ENCODE measurements at regions not wholly inside any gene's neighbourhood (a gene's known extent, or its start where the extent isn't known, plus 50 kb on each side); places are given as distances from the start of the nearest gene placed in this dataset.
"Not testable (repeated sequence)": the region's sequence is repeated elsewhere in the genome, so short reads cannot be mapped to it uniquely, and the experiment has no call there.

- H3K4me3 Mint-ChIP-seq: no peak overlapping the region
- no peak for DNase-seq
- no peaks in the 10 kb centered on the region for H3K4me1 Mint-ChIP-seq (ENCODE audit: low read depth)
- H3K27ac Mint-ChIP-seq: no peak overlapping the region
- peaks cover 2% of the 10 kb centered on the region for H3K9me3 Mint-ChIP-seq
- no peaks in the 10 kb centered on the region for H3K36me3 Mint-ChIP-seq (ENCODE audit: low read depth)
- peaks cover 43% of the 10 kb centered on the region for H3K27me3 Mint-ChIP-seq
These were observed 292.8 kb downstream of the LNPK start for GRCh38 chr2:175709248-175709647.

DNA sequence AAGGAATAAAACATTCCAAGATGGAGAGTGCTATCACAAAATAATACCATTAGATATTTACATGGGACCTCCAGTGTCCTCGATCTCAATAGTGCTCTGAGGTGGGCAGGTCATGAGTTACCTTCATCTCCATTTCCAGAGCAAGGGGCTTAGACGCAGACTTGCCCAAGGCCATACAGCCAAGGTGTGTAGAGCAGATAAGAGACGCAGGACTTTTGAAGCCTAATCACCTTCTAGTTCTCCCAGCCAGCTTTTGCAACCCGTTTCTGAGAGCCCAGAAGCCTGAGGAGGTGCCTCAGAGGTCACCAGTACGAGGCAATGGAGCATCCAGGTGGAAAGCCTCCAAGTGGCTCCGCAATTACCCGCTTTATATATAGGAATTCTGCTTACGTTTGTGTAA, 294.7 kb downstream of the LNPK start:
- Mint-ChIP-seq H3K9me3 (no peaks in the 10 kb centered on the region), H3K4me1 (ENCODE audit: low read depth) (no peaks in the 10 kb centered on the region), H3K27ac (no peak overlapping the region), H3K27me3 (peaks cover 40% of the 10 kb centered on the region), H3K36me3 (ENCODE audit: low read depth) (no peaks in the 10 kb centered on the region), H3K4me3 (no peak overlapping the region)
- DNase-seq: no peak

- H3K4me1 Mint-ChIP-seq (ENCODE audit: low read depth); H3K4me3 Mint-ChIP-seq; H3K9me3 Mint-ChIP-seq; H3K27ac Mint-ChIP-seq; DNase-seq; H3K36me3 Mint-ChIP-seq (ENCODE audit: low read depth): not testable (repeated sequence)
- peaks cover 23% of the 10 kb centered on the region for H3K27me3 Mint-ChIP-seq
These were observed 297.5 kb downstream of the LNPK start for GRCh38 chr2:175704568-175704967.

DNA sequence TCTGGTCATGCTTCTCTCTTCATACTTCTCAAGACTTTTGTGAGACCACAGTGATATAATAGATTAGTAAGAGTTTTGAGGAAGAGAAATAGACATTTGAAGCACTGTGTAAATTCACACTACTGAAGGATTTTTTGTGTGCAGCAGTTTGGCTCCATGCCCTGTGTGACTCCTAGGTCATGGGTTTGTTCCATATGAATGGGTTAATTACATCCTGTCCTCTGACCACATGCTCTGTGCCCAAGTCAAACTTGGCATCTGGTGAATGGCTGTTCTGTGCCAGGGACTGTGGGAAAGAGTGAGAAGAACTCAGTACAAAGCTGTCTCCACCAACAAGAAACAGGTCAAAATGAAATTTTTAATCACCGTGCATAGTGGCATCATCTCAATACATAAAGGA, 304.0 kb downstream of the LNPK start:
- Mint-ChIP-seq H3K36me3 (ENCODE audit: low read depth) (no peaks in the 10 kb centered on the region), H3K9me3 (no peaks in the 10 kb centered on the region), H3K4me1 (ENCODE audit: low read depth) (no peaks in the 10 kb centered on the region), H3K27ac (no peak overlapping the region), H3K4me3 (no peak overlapping the region), H3K27me3 (peaks cover 30% of the 10 kb centered on the region)
- DNase-seq: no peak

- H3K27me3 Mint-ChIP-seq: peaks cover 34% of the 10 kb centered on the region
- H3K4me1 Mint-ChIP-seq (ENCODE audit: low read depth): no peaks in the 10 kb centered on the region
- no peaks in the 10 kb centered on the region for H3K36me3 Mint-ChIP-seq (ENCODE audit: low read depth)
- no peaks in the 10 kb centered on the region for H3K9me3 Mint-ChIP-seq
- DNase-seq: no peak
- H3K27ac Mint-ChIP-seq: no peak overlapping the region
- no peak overlapping the region for H3K4me3 Mint-ChIP-seq
These were observed 311.8 kb downstream of the LNPK start for GRCh38 chr2:175690113-175690837.

DNA sequence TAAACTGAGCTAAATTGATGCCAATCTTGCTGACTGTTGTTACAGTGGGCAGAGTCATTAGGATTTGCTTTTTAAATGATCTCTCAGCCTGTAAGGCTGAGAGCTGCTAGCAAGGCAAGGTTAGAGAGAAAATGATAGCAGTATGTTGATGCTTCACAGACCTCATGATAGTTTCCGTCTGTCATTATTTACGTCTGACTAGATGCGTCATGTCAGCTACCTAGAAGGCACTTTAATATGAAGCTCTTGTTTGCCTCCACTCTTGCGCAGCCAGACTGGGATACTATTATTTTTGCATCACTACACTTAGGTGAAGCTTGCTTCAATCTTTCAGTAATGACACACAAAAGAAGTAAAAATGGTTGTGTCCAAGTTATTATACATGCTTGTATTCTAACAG, 313.8 kb downstream of the LNPK start:
- Mint-ChIP-seq H3K4me1 (ENCODE audit: low read depth) (no peaks in the 10 kb centered on the region), H3K27me3 (peaks cover 33% of the 10 kb centered on the region), H3K36me3 (ENCODE audit: low read depth) (no peaks in the 10 kb centered on the region), H3K27ac (no peak overlapping the region), H3K9me3 (no peaks in the 10 kb centered on the region), H3K4me3 (no peak overlapping the region)
- DNase-seq: no peak

DNA sequence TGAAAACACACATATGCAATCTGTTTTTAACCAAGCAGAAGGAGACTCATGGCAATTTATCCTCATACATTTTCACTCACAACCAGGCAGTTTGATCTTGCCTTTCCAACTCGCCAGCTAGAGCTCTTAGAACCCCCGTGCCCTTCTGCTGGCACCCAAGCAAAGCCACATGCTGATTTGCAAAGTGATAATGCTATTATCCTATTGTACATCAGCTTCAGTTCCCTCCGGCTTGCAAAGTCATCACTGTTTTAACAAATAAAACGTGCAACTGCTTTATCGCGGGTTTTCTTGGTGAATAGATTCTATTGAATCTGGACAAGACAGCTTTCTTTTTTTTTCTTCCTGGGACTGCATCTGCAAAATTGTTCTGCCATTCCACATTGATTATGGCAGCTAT, 314.6 kb downstream of the LNPK start:
- Mint-ChIP-seq H3K27ac (no peak overlapping the region), H3K36me3 (ENCODE audit: low read depth) (no peaks in the 10 kb centered on the region), H3K4me3 (no peak overlapping the region), H3K27me3 (peaks cover 33% of the 10 kb centered on the region), H3K9me3 (no peaks in the 10 kb centered on the region), H3K4me1 (ENCODE audit: low read depth) (no peaks in the 10 kb centered on the region)
- DNase-seq: no peak

- no peak overlapping the region for H3K4me3 Mint-ChIP-seq
- H3K27me3 Mint-ChIP-seq: peaks cover 37% of the 10 kb centered on the region
- no peaks in the 10 kb centered on the region for H3K4me1 Mint-ChIP-seq (ENCODE audit: low read depth)
- H3K9me3 Mint-ChIP-seq: no peaks in the 10 kb centered on the region
- no peak overlapping the region for H3K27ac Mint-ChIP-seq
- no peaks in the 10 kb centered on the region for H3K36me3 Mint-ChIP-seq (ENCODE audit: low read depth)
- DNase-seq: no peak
These were observed 316.1 kb downstream of the LNPK start for GRCh38 chr2:175686002-175686401.

- H3K36me3 Mint-ChIP-seq (ENCODE audit: low read depth): no peaks in the 10 kb centered on the region
- no peak for DNase-seq
- no peak overlapping the region for H3K4me3 Mint-ChIP-seq
- no peaks in the 10 kb centered on the region for H3K9me3 Mint-ChIP-seq
- H3K4me1 Mint-ChIP-seq (ENCODE audit: low read depth): no peaks in the 10 kb centered on the region
- no peak overlapping the region for H3K27ac Mint-ChIP-seq
- H3K27me3 Mint-ChIP-seq: peaks cover 31% of the 10 kb centered on the region
These were observed 317.6 kb downstream of the LNPK start for GRCh38 chr2:175684466-175684865.

GRCh38 chr2:175679728-175680127, 322.3 kb downstream of the LNPK start:
- DNase-seq: no peak
- Mint-ChIP-seq H3K9me3 (peaks cover under 1% of the 10 kb centered on the region), H3K4me1 (ENCODE audit: low read depth) (no peaks in the 10 kb centered on the region), H3K4me3 (no peak overlapping the region), H3K27ac (no peak overlapping the region), H3K27me3 (peaks cover 18% of the 10 kb centered on the region), H3K36me3 (ENCODE audit: low read depth) (no peaks in the 10 kb centered on the region)

DNA sequence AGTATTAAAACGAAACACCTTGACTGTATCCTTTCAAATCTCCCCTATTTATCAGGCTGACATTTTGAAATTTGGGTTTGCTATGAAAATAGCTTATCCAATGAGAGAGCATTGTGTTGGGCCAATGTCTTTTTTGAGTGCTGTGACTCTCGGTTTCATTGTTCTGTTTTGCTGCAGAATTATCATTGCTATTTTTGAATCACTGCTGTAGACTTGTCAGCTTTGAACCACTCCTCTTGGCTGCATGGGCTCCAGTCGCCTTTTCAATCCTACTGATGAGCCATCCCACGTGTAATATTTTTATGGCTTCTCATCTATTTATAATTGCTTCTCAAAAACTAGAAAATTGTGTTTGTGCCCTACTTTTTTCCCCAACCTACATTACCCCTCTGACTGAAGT, 322.8 kb downstream of the LNPK start:
- Mint-ChIP-seq H3K4me3 (no peak overlapping the region), H3K27me3 (peaks cover 15% of the 10 kb centered on the region), H3K36me3 (ENCODE audit: low read depth) (no peaks in the 10 kb centered on the region)

DNA sequence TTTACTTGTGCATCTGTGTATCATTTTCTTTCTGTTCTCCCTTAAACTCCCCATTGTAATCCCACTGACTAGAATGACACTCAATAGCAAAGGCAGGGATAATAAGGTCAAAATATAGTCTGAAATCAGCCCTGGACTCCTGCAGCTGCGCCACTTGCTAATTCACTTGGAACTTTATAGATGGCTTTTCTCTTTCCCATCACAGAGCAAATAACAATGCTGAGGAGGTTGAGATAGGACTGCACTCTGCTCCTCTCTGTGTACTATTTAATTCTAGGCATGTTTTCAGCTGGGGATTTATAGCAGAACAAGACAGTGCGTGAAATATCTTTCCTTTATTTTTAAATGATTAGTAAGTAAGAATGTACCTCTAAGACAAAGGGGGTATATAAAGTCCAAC, 324.2 kb downstream of the LNPK start:
- DNase-seq: no peak
- Mint-ChIP-seq H3K4me3 (no peak overlapping the region), H3K9me3 (peaks cover 9% of the 10 kb centered on the region), H3K4me1 (ENCODE audit: low read depth) (no peaks in the 10 kb centered on the region), H3K27ac (no peak overlapping the region), H3K27me3 (peaks cover 17% of the 10 kb centered on the region), H3K36me3 (ENCODE audit: low read depth) (no peaks in the 10 kb centered on the region)

More for the DNA sequence above, 322.8 kb downstream of the LNPK start:
- H3K27ac Mint-ChIP-seq: no peak overlapping the region
- no peaks in the 10 kb centered on the region for H3K4me1 Mint-ChIP-seq (ENCODE audit: low read depth)
- no peak for DNase-seq
- H3K9me3 Mint-ChIP-seq: peaks cover 3% of the 10 kb centered on the region

GRCh38 chr2:175676813-175677212, 325.3 kb downstream of the LNPK start:
- peaks cover 9% of the 10 kb centered on the region for H3K9me3 Mint-ChIP-seq
- no peak overlapping the region for H3K4me3 Mint-ChIP-seq
- no peaks in the 10 kb centered on the region for H3K4me1 Mint-ChIP-seq (ENCODE audit: low read depth)
- H3K27me3 Mint-ChIP-seq: peaks cover 14% of the 10 kb centered on the region
- no peaks in the 10 kb centered on the region for H3K36me3 Mint-ChIP-seq (ENCODE audit: low read depth)
- no peak overlapping the region for H3K27ac Mint-ChIP-seq
- no peak for DNase-seq

- not testable (repeated sequence) for DNase-seq; H3K4me3 Mint-ChIP-seq; H3K9me3 Mint-ChIP-seq; H3K27ac Mint-ChIP-seq; H3K36me3 Mint-ChIP-seq (ENCODE audit: low read depth); H3K4me1 Mint-ChIP-seq (ENCODE audit: low read depth)
- H3K27me3 Mint-ChIP-seq: peaks cover 47% of the 10 kb centered on the region
These were observed 333.3 kb downstream of the LNPK start for GRCh38 chr2:175668804-175669203.

- no peak for DNase-seq
- Mint-ChIP-seq H3K9me3 (no peaks in the 10 kb centered on the region), H3K27ac (no peak overlapping the region), H3K36me3 (ENCODE audit: low read depth) (no peaks in the 10 kb centered on the region), H3K4me1 (ENCODE audit: low read depth) (no peaks in the 10 kb centered on the region), H3K4me3 (no peak overlapping the region), H3K27me3 (peaks cover 26% of the 10 kb centered on the region)
These were observed 339.7 kb downstream of the LNPK start for GRCh38 chr2:175662335-175662734.

DNA sequence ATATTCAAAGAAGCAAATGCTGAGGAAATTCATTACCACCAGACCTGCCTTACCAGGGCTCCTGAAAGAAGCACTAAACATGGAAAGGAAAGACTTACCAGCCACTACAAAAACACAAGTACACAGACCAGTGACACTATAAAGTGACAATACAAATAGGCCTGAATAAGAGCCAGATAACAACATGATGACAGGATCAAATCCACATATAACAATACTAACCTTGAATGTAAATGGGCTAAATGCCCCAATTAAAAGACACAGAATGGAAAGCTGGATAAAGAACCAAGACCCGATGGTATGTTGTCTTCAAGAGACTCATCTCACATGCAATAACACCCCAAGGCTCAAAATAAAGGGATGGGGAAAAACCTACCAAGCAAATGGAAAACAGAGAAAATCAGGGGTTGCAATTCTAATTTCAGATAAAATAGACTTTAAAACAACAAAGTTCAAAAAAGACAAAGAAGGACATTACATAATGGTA, 353.4 kb downstream of the LNPK start:
- DNase-seq: no peak
- H3K27ac Mint-ChIP-seq: no peak overlapping the region
- H3K4me3 Mint-ChIP-seq: no peak overlapping the region
- no peaks in the 10 kb centered on the region for H3K4me1 Mint-ChIP-seq (ENCODE audit: low read depth)
- peaks cover 12% of the 10 kb centered on the region for H3K27me3 Mint-ChIP-seq
- no peaks in the 10 kb centered on the region for H3K36me3 Mint-ChIP-seq (ENCODE audit: low read depth)
- peaks cover 3% of the 10 kb centered on the region for H3K9me3 Mint-ChIP-seq
